H1 (cell line): ENCODE measurements at regions not wholly inside any gene's neighbourhood (a gene's known extent, or its start where the extent isn't known, plus 50 kb on each side); places are given as distances from the start of the nearest gene placed in this dataset.

ENCODE experiments used
- CTCF ChIA-PET: fragments of 300-600 bp; sonication (Branson Sonifier 250); formaldehyde crosslinking; loops from one replicate; lab custom pipeline; 2021; ENCODE audit not compliant: partially characterized antibody; lab: Charles Lee
- POLR2A ChIA-PET: fragments of 300-600 bp; sonication (Branson Sonifier 250); formaldehyde crosslinking; loops from one replicate; lab custom pipeline; 2021; ENCODE audit warnings: inconsistent platforms; ENCODE audit not compliant: partially characterized antibody; lab: Charles Lee
- DNase-seq, 2 experiments: peaks; one replicate each; pipeline versions ENCODE4 v3.0.0 to v3.0.0-alpha.2; 2010 to 2022; ENCODE audit warnings: low spot score in 2 of 2, low read depth in 1 of 2, mixed read lengths in 1 of 2
- FAIRE-seq: peaks from 2 replicates; lab custom pipeline; 2011; peaks lifted over from hg19 to GRCh38; lab: Jason Lieb, UNC
- H2AFZ ChIP-seq: 2 replicates; pipeline ENCODE4 v1.8.1; 2012; ENCODE audit warnings: low read length, inconsistent platforms
- H2AK5ac ChIP-seq: 2 replicates; pipeline ENCODE4 v1.6.1; 2013; ENCODE audit warnings: low read depth, low read length
- H2BK120ac ChIP-seq: replicated peaks from 2 replicates; pipeline ENCODE3; 2013; ENCODE audit warnings: low read depth, low read length, inconsistent platforms
- H2BK12ac ChIP-seq: 2 replicates; pipeline ENCODE4 v1.6.1; 2013; ENCODE audit warnings: low read depth, low read length
- H2BK15ac ChIP-seq: 2 replicates; pipeline ENCODE4 v1.6.1; 2013; ENCODE audit warnings: low read length
- H2BK20ac ChIP-seq: 2 replicates; pipeline ENCODE4 v1.6.1; 2013; ENCODE audit warnings: low read length
- H2BK5ac ChIP-seq: 2 replicates; pipeline ENCODE4 v1.6.1; 2013; ENCODE audit warnings: low read depth, low read length
- H3K14ac ChIP-seq: 2 replicates; pipeline ENCODE4 v1.6.1; 2013; ENCODE audit warnings: inconsistent platforms; ENCODE audit not compliant: insufficient read length
- H3K18ac ChIP-seq: 2 replicates; pipeline ENCODE4 v1.6.1; 2013; ENCODE audit warnings: low read length; ENCODE audit errors: extremely low read depth
- H3K23ac ChIP-seq: 2 replicates; pipeline ENCODE4 v1.6.1; 2013; ENCODE audit warnings: inconsistent platforms; ENCODE audit not compliant: insufficient read length
- H3K23me2 ChIP-seq: 2 replicates; pipeline ENCODE4 v1.6.1; 2013; ENCODE audit warnings: low read depth, low read length
- H3K27ac ChIP-seq: 2 replicates; pipeline ENCODE4 v1.6.1; 2011; ENCODE audit warnings: low read depth, low read length, inconsistent platforms
- H3K27me3 ChIP-seq, 4 experiments: replicated peaks in 1 of 4; 1 replicate in 1 of 4; 2 replicates in 3 of 4; pipeline versions ENCODE4 v1.6.1 to v1.8.1; 2011 to 2013; ENCODE audit warnings: low read length in 3 of 4, mild to moderate bottlenecking in 3 of 4, inconsistent platforms in 2 of 4, mixed read lengths in 2 of 4, moderate library complexity in 1 of 4; ENCODE audit not compliant: control insufficient read depth in 3 of 4, insufficient read depth in 3 of 4; ENCODE audit errors: extremely low read depth in 1 of 4
- H3K36me3 ChIP-seq, 4 experiments: 2 replicates each; pipeline versions ENCODE4 v1.6.1 to v1.8.1; 2011 to 2013; ENCODE audit warnings: mild to moderate bottlenecking in 4 of 4, low read length in 3 of 4, moderate library complexity in 2 of 4, control low read depth in 1 of 4, inconsistent platforms in 1 of 4; ENCODE audit not compliant: insufficient read depth in 4 of 4, control insufficient read depth in 2 of 4
- H3K4ac ChIP-seq: replicated peaks from 2 replicates; pipeline ENCODE3; 2013; ENCODE audit warnings: low read length, low read depth, mixed read lengths, inconsistent platforms; ENCODE audit not compliant: insufficient read length
- H3K4me1 ChIP-seq, 4 experiments: replicated peaks in 1 of 4; 1 replicate in 1 of 4; 2 replicates in 3 of 4; pipeline versions ENCODE4 v1.6.1 to v1.8.1; 2011 to 2013; ENCODE audit warnings: low read length in 3 of 4, inconsistent platforms in 2 of 4, mixed read lengths in 1 of 4; ENCODE audit not compliant: insufficient read depth in 4 of 4, control insufficient read depth in 3 of 4
- H3K4me2 ChIP-seq, 2 experiments: 2 replicates each; pipeline versions ENCODE4 v1.6.1 to v1.8.1; 2011 to 2013; ENCODE audit warnings: low read depth in 2 of 2, low read length in 2 of 2, control low read depth in 1 of 2, inconsistent platforms in 1 of 2, mild to moderate bottlenecking in 1 of 2; ENCODE audit not compliant: insufficient read depth in 1 of 2
- H3K4me3 ChIP-seq, 4 experiments: fragments of 200-600, 300-600 bp in 1 of 4; sonication (generic), shearing (Covaris generic), sonication (Bioruptor Twin) in 1 of 4; 2 replicates each; pipeline versions ENCODE4 v1.5.1 to v1.8.1; 2011 to 2016; ENCODE audit warnings: low read length in 4 of 4, low read depth in 3 of 4, control low read depth in 2 of 4, inconsistent platforms in 2 of 4, mild to moderate bottlenecking in 2 of 4, mixed read lengths in 1 of 4, moderate library complexity in 1 of 4; ENCODE audit not compliant: insufficient read depth in 2 of 4; ENCODE audit errors: extremely low read depth in 1 of 4
- H3K56ac ChIP-seq: replicated peaks from 2 replicates; pipeline ENCODE3; 2013; ENCODE audit warnings: low read depth, mild to moderate bottlenecking, mixed read lengths, low read length, inconsistent platforms; ENCODE audit not compliant: insufficient read length
- H3K79me1 ChIP-seq: 2 replicates; pipeline ENCODE4 v1.6.1; 2013; ENCODE audit warnings: low read depth, low read length, control low read depth
- H3K79me2 ChIP-seq, 2 experiments: 2 replicates each; pipeline versions ENCODE4 v1.6.1 to v1.8.1; 2012 to 2013; ENCODE audit warnings: low read length in 2 of 2, mild to moderate bottlenecking in 2 of 2, inconsistent platforms in 1 of 2; ENCODE audit not compliant: insufficient read depth in 2 of 2, control insufficient read depth in 1 of 2
- H3K9ac ChIP-seq, 4 experiments: replicated peaks in 1 of 4; 1 replicate in 1 of 4; 2 replicates in 3 of 4; pipeline versions ENCODE4 v1.6.1 to v1.8.1; 2011 to 2013; ENCODE audit warnings: low read depth in 3 of 4, low read length in 3 of 4, control low read depth in 2 of 4, mild to moderate bottlenecking in 2 of 4, moderate library complexity in 2 of 4, inconsistent platforms in 1 of 4; ENCODE audit errors: extremely low read depth in 1 of 4
- H3K9me3 ChIP-seq, 2 experiments: 2 replicates each; pipeline versions ENCODE4 v1.6.1 to v1.8.1; 2012 to 2013; ENCODE audit warnings: mild to moderate bottlenecking in 2 of 2, moderate library complexity in 2 of 2, control low read depth in 1 of 2, inconsistent platforms in 1 of 2, low read depth in 1 of 2, low read length in 1 of 2, mixed read lengths in 1 of 2; ENCODE audit not compliant: insufficient read depth in 2 of 2
- H4K20me1 ChIP-seq, 2 experiments: replicated peaks in 1 of 2; 2 replicates each; pipeline versions ENCODE3 to v1.8.1; 2011 to 2013; ENCODE audit warnings: inconsistent platforms in 2 of 2, low read length in 2 of 2, mild to moderate bottlenecking in 1 of 2; ENCODE audit not compliant: insufficient read depth in 2 of 2, control insufficient read depth in 1 of 2
- H4K5ac ChIP-seq: 2 replicates; pipeline ENCODE4 v1.6.1; 2013; ENCODE audit warnings: low read length, low read depth, mixed read lengths, inconsistent platforms; ENCODE audit not compliant: insufficient read length
- H4K8ac ChIP-seq: 2 replicates; pipeline ENCODE4 v1.8.0; 2013; ENCODE audit warnings: mild to moderate bottlenecking, moderate library complexity, low read length, inconsistent platforms; ENCODE audit not compliant: insufficient read depth; ENCODE audit errors: extremely low read depth
- H4K91ac ChIP-seq: replicated peaks from 2 replicates; pipeline ENCODE3; 2013; ENCODE audit warnings: low read length, mixed read lengths, inconsistent platforms; ENCODE audit not compliant: insufficient read length
- GABPA ChIP-seq: IDR thresholded peaks from 2 replicates; pipeline ENCODE4 v1.6.1; 2011; ENCODE audit warnings: mild to moderate bottlenecking, low read length, moderate library complexity, borderline replicate concordance; ENCODE audit not compliant: insufficient read depth
- SIN3A ChIP-seq, 2 experiments: IDR thresholded peaks in 1 of 2; conservative IDR thresholded peaks in 1 of 2; 2 replicates each; pipeline ENCODE4 v1.6.1; 2011 to 2012; ENCODE audit warnings: low read length in 2 of 2, improper control_type of control experiment in 1 of 2, low read depth in 1 of 2, mild to moderate bottlenecking in 1 of 2
- SP4 ChIP-seq: IDR thresholded peaks from 2 replicates; pipeline ENCODE4 v1.6.1; 2012; ENCODE audit warnings: low read length, inconsistent platforms
- WGBS, 2 experiments: shearing (Covaris generic) in 1 of 2; methylation state at CpG; one replicate each; pipeline versions ENCODE4 v1.1.6 to v1.1.7; 2013 to 2015; ENCODE audit warnings: low lambda C conversion rate in 2 of 2, mixed read lengths in 2 of 2, inconsistent platforms in 1 of 2, low coverage in 1 of 2, missing lambda C conversion rate in 1 of 2; ENCODE audit not compliant: insufficient replicate concordance in 2 of 2, insufficient coverage in 1 of 2, insufficient read length in 1 of 2; ENCODE audit errors: extremely low coverage in 1 of 2, missing lambda C conversion rate in 1 of 2; 5-methylcytosine and 5-hydroxymethylcytosine counted together

- Histone ChIP-seq H2BK5ac (no peak overlapping the region), H4K91ac (no peak overlapping the region), H3K4me1 (no peaks in the 10 kb centered on the region), H2BK120ac (no peak overlapping the region), H3K4ac (no peak overlapping the region), H3K27ac (no peak overlapping the region), H3K23me2 (no peaks in the 10 kb centered on the region), H4K5ac (no peak overlapping the region), H2AK5ac (no peak overlapping the region), H4K20me1 (no peaks in the 10 kb centered on the region), H3K56ac (no peak overlapping the region), H3K27me3 (no peaks in the 10 kb centered on the region), H3K9me3 (no peaks in the 10 kb centered on the region), H3K18ac (no peak overlapping the region), H3K4me3 (no peak overlapping the region), H3K79me2 (no peaks in the 10 kb centered on the region), H3K14ac (no peak overlapping the region), H4K8ac (no peak overlapping the region), H3K79me1 (no peaks in the 10 kb centered on the region), H2BK20ac (no peak overlapping the region), H3K23ac (no peak overlapping the region), H2BK15ac (no peak overlapping the region), H3K36me3 (no peaks in the 10 kb centered on the region), H3K9ac (no peak overlapping the region), H2BK12ac (no peak overlapping the region), H3K4me2 (no peak overlapping the region), H2AFZ (no peak overlapping the region)
- ChIA-PET CTCF (no interaction called here), POLR2A (no interaction called here)
- FAIRE-seq, result no peak
- no peak for DNase-seq
- 93% methylated on average over 3 of the region's 3 CpGs; no CpG with 5 or more reads in 1 of the 2 experiments for WGBS, 2 experiments
- TF ChIP-seq GABPA, result no peak
- TF ChIP-seq SIN3A (conservative IDR thresholded peaks at IDR 0.05 in 1 of 2, IDR thresholded peaks at IDR 0.05 in 1 of 2; ENCODE audit: low read depth in 1 of 2, low read length in 2 of 2), result no peak
- TF ChIP-seq SP4, result no peak
These were observed 112.5 kb upstream of the CD180 start for GRCh38 chr5:67308988-67309688.
